ENCODE measurements at regions not wholly inside any gene's neighbourhood (a gene's known extent, or its start where the extent isn't known, plus 50 kb on each side); places are given as distances from the start of the nearest gene placed in this dataset.

DNA sequence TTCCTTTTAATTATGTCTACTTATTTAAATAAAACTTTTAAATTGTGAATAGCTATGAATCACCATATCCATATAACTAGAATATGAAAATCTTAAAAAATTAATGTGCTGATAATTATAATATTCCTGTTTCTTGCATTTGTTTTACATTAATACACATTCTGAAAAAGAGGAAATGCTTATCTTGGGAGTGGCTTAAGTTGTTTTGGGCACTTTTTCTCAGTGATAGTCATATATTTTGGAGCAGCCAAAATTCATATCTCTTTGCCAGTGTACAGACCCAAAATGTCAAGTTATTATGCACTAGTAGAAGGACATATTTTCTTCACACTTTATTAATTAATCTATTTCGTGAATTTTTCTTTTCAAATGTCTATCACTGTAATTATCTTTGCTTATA, 838.5 kb downstream of the USP25 start:
- no peak for DNase-seq (ENCODE audit: extremely low read depth in 1 of 2, low read depth in 1 of 2)

DNA sequence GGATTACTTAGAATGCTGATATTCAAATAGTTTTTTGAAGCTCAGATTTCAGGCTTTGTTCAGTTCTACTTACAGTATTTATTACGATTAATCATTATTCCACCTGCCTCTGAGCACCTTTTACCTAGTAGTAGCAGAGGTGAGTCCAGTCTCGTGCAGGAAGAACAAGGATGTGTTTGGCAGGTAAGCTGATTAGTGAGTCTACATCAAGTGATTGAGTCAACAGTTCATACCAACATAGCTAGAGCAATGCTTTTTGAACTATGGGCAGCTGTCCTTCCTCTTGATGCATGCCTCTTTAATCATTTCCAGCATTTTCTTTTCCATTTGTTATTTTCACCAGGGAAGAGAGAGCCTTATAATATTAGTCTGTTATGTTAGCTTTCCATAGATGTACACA, 838.9 kb downstream of the USP25 start:
- DNase-seq (ENCODE audit: extremely low read depth in 1 of 2, low read depth in 1 of 2): no peak

DNA sequence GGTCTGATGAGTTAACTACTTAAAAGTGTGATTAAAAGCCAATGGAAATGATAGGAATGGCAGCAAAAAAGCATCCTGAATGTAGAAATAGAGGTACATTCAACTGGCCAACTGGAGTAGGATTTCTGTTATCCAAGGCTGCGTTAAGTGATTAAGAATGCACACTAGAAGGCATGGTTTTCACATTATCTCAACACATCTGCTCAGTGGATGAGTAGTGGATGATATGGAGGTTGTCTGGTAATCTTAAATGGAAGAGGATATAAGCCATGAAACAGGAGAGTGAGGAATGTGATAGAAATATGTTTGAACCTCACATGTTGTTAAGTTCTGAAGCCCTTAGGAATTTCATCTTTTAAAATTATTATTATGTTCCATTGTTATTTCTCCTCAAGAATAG, 839.9 kb downstream of the USP25 start:
- DNase-seq (ENCODE audit: extremely low read depth in 1 of 2, low read depth in 1 of 2): no peak

DNA sequence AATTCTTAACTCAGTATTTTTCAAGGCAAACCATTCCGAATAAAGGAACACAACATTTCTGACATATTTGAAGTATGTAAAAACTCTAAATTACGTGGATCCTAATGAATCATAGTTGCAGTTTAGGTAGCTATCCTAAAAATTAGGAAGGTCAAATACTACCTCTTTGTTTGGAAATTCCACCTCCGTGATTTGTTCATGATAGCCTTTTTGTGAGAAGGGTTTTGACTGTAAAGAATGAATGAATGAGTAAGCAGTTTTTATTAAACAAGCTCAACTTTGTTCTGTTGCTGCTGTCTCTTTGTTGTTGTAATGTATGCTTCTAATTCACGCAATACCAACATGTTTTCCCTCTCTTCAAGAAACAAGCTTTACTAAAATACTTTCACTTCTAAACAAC, 840.4 kb downstream of the USP25 start:
- DNase-seq (ENCODE audit: extremely low read depth in 1 of 2, low read depth in 1 of 2): no peak

- DNase-seq (ENCODE audit: extremely low read depth in 1 of 2, low read depth in 1 of 2): no peak
Measured at GRCh38 chr21:16570856-16571255, 841.1 kb downstream of the USP25 start.

DNA sequence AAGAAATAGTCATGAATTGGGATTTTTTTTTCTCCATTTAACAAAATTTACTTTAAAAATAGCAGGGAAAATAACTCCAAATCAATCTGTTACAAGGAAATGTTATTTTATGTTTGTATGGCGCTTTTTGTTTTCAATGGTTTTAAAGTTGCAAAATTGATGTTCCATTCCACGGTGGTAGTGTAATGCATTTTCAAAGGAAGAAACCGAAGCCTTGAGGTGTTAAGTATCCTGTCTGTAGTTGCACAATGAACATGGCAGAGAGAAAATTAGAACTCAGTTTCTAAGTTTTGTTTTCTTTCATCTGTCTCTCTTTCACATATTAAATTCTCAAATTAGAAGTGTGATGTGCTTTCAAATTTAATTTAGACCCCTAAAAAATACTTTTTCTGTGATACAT, 841.8 kb downstream of the USP25 start:
- DNase-seq (ENCODE audit: extremely low read depth in 1 of 2, low read depth in 1 of 2): no peak

DNA sequence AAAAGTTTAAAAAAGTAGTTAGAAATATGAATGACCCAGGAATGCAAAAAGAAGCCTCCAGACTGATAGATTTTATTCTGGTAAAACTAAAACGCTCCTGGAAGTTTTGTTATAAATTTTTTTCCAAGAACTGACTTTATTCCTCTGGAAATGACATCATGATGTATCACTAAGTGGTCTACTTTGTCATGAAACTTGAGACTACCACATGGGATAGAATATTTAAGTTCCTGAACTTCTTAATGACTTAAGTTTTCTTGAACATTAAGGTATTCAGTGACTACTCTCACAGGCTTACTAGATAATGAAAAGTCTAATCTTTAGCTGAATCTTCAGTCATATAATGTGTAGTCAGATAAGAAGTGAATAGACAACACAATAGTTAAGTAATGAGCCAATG, 842.2 kb downstream of the USP25 start:
- DNase-seq (ENCODE audit: extremely low read depth in 1 of 2, low read depth in 1 of 2): no peak

DNA sequence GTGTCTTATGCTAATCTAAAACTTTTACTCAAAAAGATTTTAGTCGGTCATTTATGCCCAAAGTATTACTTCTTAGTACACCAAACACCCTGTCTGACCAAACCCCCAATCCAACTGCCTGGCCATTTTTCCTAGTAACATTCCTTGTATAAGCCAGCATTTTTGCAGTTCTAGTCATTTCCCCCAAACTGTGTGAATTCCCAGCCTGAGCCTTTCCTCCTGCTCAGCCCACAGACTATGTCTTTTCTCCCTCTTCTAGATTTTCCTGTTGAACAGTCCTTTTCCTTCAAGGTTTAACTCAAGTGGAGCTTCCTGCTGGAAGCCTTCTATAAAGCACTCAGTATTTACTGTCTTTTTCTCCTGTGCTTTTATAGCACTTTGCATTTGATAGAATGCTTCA, 843.8 kb downstream of the USP25 start:
- DNase-seq (ENCODE audit: extremely low read depth in 1 of 2, low read depth in 1 of 2): no peak

DNA sequence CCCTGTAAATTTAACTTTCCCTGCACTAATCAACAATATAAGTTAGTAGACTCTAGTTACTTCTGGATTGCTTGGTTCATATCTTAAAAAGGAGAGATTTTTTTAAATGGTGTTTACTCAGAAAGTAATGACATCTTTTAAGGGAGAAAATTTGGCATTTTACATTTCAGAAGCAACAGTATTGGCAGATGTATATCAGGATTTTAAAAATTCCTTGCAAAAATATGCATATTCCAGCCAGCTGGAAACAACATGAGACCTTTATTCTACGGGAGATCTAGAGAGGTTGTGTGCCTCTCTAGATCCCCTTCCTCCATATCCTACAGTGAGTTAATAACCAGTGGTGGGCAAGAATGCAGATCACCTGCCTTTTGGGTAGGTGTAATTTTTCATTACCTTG, 848.2 kb downstream of the USP25 start:
- no peak for DNase-seq (ENCODE audit: extremely low read depth in 1 of 2, low read depth in 1 of 2)

- DNase-seq (ENCODE audit: extremely low read depth in 1 of 2, low read depth in 1 of 2): no peak
Measured at GRCh38 chr21:16578912-16579311, 849.1 kb downstream of the USP25 start.

DNA sequence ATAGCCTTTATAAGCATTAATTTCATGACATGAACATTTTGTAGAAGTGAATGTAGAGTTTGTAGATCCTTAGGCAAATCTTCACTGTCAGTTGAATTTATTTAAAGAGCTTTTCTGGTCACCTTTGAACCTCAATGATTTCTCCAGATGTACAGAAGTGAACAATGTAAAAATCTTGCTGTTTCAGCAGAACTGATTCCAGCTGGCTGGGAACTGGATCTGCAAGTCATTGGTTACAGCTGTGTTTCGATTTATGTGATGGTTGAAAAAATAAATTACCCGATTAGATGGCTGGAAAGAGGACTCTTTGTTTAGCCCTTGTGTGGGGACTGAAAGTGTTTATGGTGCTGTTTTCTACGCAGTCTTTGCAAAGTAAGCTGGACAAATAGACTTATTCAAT, 849.8 kb downstream of the USP25 start:
- no peak for DNase-seq (ENCODE audit: extremely low read depth in 1 of 2, low read depth in 1 of 2)

DNA sequence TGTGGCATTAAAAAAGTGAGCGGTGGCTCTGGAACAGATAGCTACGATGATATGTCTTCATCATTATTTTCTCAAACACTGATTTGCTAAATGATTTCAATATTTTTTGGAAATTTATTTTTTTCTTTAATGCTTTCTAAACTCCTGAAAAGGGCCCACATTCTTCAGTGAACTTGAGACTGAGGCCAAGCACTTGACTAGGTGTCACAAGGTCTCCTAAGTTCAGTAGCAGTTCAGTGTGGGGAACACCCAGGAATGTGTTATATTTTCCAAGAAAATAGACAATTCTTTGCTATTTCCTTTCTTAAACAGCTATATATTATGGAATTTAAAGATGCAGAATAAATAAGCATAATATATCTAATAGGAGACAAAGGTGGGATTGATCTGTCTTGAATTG, 850.9 kb downstream of the USP25 start:
- no peak for DNase-seq (ENCODE audit: extremely low read depth in 1 of 2, low read depth in 1 of 2)

- no peak for DNase-seq (ENCODE audit: extremely low read depth in 1 of 2, low read depth in 1 of 2)
Measured at GRCh38 chr21:16583556-16583955, 853.8 kb downstream of the USP25 start.

DNA sequence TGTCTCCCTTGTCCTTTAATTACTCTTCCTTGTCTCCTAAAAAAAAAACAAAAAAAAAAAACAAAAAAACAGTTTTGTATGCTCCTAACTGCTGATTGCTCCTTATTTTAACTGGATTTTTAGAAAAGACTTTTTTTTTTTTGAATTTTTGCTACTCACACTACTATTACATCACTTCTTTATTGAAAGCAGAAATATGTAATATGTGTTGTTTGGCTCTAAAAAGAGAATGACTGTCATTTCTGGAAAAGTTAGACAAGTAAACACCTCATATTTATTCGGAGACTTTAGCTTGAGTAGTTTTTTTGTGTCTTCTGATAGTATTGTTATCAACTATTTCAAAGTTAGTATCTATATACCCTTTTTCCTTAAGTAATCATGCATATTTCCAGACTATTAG, 855.0 kb downstream of the USP25 start:
- no peak for DNase-seq (ENCODE audit: extremely low read depth in 1 of 2, low read depth in 1 of 2)

DNA sequence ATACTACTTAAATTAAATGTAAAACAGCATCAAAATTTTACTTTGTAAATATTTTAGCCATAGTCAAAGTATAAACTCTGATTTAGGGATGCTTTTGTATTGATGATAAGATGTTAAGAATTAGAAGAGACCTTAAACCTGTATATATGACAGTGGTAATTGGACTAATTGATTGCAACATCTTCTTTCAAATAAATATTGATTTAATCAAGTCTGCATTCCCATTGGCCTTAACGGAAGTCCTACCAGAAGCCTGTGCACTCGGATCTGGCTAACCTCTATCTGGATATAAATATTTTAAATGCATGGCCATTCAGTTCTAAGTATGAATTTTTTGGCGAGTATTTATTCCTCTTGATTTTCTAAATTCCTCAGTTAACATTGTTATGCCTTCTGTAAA, 856.1 kb downstream of the USP25 start:
- DNase-seq (ENCODE audit: extremely low read depth in 1 of 2, low read depth in 1 of 2): no peak

DNA sequence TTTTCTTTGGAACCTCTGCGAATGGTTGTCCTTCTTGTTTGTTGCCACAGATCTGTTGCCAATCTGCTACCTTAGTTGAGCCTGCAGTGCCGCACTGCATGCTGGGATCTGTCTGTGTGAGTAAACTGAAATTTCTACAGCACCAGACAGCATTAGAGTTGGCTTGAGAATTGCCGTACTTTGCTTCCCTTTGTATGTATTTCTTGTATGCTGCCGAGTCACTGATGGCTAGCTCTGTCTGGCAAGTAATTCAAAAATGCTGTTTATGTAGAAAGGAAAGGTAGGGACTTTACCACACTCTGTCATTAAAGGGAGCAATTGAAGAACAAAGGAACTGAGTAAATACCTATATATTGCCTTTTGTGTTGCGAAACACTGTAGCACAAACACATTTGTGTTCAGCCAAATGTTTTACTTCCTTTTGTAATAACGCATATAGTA, 857.4 kb downstream of the USP25 start:
- no peak for DNase-seq (ENCODE audit: extremely low read depth in 1 of 2, low read depth in 1 of 2)

DNA sequence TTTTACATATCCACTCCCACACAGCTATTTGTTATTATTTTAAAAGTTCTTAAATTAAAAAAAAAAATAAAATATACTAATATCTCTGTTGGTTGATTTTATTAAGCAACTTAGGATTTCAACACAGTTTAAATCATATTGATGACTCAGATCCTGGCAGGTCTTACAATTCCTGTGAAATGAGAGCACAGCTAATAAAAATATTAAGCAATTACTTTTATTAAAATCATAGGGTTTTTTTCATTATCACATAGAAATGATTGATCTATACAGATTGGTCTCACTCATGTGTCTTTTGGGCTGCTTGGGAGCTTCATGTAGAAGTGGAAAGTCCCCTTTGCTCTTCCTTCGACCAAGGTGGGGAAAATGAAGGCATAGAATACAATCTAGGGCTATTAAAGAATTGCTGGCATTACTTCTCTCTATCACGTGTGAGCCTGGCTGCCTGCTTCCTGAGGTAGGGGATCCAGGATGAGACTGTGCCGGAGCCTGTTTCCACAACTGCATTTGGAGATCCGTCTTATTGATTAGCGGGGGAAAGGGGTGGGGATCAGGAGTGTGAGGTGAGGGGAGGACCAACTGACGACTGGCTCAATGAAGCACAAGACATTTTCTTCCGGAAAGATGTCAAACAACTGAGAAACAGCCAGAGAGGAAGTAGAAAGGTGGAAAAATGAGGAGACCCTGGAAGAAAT, 858.0 kb downstream of the USP25 start:
- DNase-seq (ENCODE audit: extremely low read depth in 1 of 2, low read depth in 1 of 2): no peak

DNA sequence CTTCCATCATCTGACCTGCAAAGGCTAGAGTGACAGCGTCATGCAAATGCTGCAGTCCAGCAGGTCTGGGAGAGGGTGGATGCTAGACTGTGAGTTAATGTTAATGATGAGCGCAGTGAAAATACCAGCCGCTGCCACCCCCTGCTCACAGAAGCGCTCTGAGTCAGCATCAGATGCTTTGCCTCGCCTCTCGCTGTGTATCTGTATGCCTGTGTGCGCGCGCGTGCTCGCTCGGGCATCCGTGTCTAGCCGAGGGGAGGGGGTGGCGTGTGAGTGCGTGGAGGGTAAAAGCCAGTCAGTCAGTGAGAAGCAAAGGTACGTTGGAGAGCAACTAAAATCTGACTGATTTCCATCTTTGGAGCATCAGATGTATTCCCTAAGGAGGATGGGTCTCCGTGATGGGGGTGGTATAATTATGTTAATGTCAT, 858.7 kb downstream of the USP25 start:
- DNase-seq (ENCODE audit: extremely low read depth in 1 of 2, low read depth in 1 of 2): no peak

DNA sequence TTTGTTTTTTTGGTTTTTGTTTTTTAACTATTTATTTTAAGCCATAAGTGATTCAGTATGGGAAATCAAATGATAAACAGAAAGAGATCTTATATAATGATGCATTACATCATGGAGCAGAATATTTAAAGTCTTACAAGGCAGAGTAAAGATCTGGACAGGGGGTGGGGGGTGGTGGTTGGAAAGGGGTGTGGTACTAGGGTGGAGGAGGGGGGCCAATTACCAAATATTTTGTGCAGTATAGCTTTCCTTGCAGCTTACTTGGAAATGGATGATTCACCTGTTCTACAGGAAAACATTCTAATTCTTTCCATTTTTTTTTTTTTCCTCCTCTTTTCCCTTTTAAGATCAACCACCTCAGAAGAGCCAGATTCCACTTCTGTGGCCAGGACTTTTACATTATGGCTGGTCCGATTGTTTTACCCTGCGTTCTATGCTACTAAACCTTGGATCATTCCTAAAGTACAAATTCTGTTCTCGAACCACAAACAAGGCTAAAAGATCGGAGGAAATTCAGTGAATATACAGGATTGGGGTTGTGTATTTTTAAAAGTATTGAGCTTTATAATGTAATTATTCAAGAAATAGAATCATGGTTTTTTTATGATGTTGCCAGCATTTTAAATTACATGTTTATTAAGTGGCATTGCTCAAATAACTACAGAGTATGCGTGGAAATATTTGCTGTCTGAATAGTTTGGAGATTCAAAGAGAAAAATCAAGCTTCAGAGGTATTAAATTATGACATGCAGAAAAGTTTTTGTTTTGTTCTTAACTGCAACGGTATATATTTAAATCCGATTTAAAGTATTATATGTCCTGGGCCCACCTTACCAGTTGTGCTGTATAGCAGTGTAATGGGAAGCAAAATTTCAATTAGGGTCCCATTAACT, 859.5 kb downstream of the USP25 start:
- DNase-seq (ENCODE audit: extremely low read depth in 1 of 2, low read depth in 1 of 2): no peak

GRCh38 chr21:16590186-16590585, 860.4 kb downstream of the USP25 start:
- no peak for DNase-seq (ENCODE audit: extremely low read depth in 1 of 2, low read depth in 1 of 2)

- DNase-seq (ENCODE audit: extremely low read depth in 1 of 2, low read depth in 1 of 2): no peak
Measured at GRCh38 chr21:16590641-16591292, 861.0 kb downstream of the USP25 start.

DNA sequence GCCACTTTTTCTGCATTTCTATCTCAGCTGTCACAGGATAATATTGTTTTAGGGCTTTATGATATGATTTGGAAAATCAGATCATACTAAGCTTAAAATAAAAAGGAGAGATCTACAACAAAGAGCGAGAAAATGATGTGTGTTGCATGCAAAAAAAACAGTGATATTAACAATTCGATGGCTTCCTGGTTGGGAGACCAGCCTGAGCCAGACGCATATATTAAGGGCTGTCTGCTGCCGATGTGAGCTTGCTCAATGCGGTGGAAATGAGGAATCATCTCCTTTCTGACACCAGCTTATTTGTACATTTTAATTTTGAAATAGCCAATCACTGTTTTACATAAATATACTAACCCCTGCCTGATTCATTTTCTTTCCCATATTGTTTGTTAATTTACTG, 862.6 kb downstream of the USP25 start:
- no peak for DNase-seq (ENCODE audit: extremely low read depth in 1 of 2, low read depth in 1 of 2)

Data from stimulated activated CD8-positive, alpha-beta memory T cell treated with anti-CD3 and anti-CD28 coated beads, Interleukin-7, amount 100 ng/mL, for 48 hours (primary cell).